ENCODE measurements at regions not wholly inside any gene's neighbourhood (a gene's known extent, or its start where the extent isn't known, plus 50 kb on each side); places are given as distances from the start of the nearest gene placed in this dataset.
A peak's percentile ranks its signal among the peaks of the same experiment; 100 is the strongest.

DNA sequence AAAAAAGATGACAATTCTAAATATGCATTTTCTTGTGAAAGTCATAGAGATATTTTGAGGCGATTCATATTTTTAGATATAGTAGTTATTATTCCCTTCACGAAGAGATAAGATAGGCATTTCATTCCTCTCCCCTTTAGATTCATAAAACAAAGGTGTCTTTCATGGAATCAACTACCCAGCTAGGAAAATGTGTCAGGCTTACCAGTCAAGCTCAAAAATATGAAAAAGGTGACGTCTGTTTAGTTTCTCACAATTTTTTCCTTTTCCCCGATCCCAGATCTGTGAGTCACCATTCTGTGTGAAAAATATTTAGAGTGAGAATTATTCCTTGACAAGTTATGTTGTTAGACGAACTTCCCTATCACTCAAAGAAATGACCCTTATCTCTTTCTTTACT is 95.4 kb upstream of the FN1 start:
- ChIA-PET CTCF (interaction anchor here (0.6 to 0.9 kb wide), 2 partner anchors 9 to 28 kb away, joined by 3 read pairs; no protein-coding TSS in a partner anchor), POLR2A (ENCODE audit: low non-redundant PET) (no interaction called here)
- no peak overlapping the region for H3K27ac ChIP-seq
- peak; percentile 20 for DNase-seq (ENCODE audit: low spot score)
- no peak for TF ChIP-seq CTCF (conservative IDR thresholded peaks at IDR 0.05; ENCODE audit: low read depth)

DNA sequence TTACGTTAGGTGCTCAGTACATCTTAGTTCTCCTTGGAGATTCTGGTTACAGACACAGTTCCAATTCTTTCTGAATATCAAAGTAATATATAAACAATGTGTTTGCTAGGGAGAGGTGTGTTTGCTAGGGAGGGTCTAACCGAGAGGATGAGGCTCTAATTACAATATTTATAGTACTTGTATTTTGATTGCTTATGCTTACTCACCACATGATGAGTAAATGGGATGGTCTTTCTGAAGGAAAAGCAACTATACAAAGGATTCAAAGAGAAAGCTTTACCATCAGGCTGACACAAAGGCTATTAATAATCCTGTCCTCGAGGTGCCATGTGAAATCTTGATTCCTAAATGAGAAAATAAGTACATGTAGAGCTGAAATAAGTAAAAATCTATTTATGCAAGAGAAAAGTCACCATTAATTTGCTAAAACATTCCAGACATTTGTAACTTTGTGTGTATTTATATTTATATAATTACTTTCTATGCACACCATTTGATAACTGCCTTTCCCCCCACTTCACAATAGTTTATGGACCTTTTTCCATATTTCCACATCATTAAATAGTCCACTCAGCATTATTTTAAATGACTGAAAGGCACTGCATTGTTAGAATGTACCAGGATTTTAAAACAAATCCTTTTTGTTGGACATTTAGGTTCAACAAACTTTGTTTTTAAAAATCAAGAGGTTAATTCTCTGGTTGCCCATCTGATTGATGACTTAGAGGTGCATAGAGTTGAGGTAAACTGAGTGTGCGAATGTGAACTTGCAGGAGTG is 94.5 kb upstream of the FN1 start:
- POLR2A ChIA-PET (ENCODE audit: low non-redundant PET): no interaction called here
- TF ChIP-seq CTCF (conservative IDR thresholded peaks at IDR 0.05; ENCODE audit: low read depth): no peak

GRCh38 chr2:215529271-215529670 is 93.4 kb upstream of the FN1 start:
- POLR2A ChIA-PET (ENCODE audit: low non-redundant PET): interaction anchor here (0.6 kb wide), 1 partner anchor 217 kb away, joined by 4 read pairs; the partner anchor contains the start of gene ATIC
- CTCF ChIA-PET: no interaction called here
- DNase-seq (ENCODE audit: low spot score): peak; percentile 50
- TF ChIP-seq CTCF (conservative IDR thresholded peaks at IDR 0.05; ENCODE audit: low read depth): no peak
- peak overlapping the region; percentile 62; the same call in 1 of the 2 replicates for H3K27ac ChIP-seq

More for the DNA sequence above, 94.5 kb upstream of the FN1 start:
- no peak overlapping the region for H3K27ac ChIP-seq
- peak; percentile 77 for DNase-seq (ENCODE audit: low spot score)
- CTCF ChIA-PET: interaction anchor here (0.6 kb wide), 1 partner anchor 10 kb away, joined by 3 read pairs; no protein-coding TSS in a partner anchor

DNA sequence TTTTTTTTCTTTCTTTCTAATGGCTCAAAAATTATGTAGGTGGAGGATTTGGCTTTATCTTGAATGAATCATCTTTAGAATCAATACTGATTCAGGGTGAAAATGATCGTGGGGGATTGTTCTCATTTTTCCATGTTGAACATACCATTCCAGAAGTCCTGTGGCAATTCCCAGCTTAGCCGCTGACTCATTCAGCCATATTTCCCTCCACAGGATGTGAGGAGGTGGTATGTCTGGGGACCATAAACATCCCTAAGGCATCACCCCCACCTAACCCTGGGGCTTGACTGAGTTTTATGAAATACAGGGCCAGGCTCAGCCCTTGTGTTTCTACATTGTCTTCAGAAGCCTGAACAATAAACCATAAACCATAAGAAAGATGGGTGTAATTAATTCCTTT is 92.7 kb upstream of the FN1 start:
- DNase-seq (ENCODE audit: low spot score): peak; percentile 81
- ChIA-PET CTCF (no interaction called here), POLR2A (ENCODE audit: low non-redundant PET) (no interaction called here)
- H3K27ac ChIP-seq: no peak overlapping the region; the same call in 1 of the 2 replicates
- no peak for TF ChIP-seq CTCF (conservative IDR thresholded peaks at IDR 0.05; ENCODE audit: low read depth)

DNA sequence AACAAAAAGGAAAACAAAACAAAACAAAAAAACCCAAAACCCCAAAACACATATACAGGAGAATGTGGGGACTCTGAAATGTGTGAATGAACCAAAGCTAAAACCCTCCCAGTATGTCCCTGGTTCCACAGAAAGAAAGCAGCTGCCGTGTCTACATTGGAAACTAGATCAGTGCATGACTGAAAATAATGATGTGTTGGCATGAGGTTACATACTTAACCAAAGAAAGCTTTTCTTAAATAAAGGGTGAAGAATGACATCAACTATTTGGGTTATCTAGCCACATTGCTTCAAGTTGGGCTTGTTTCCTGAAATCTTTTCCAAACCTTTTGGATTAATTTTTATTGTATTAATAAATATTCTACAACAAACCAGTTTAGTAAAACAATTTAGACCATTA is 91.9 kb upstream of the FN1 start:
- CTCF ChIA-PET: interaction anchor here (0.7 kb wide), 1 partner anchor 375 kb away, joined by 3 read pairs; no protein-coding TSS in a partner anchor
- TF ChIP-seq CTCF (conservative IDR thresholded peaks at IDR 0.05; ENCODE audit: low read depth): no peak
- DNase-seq (ENCODE audit: low spot score): no peak
- H3K27ac ChIP-seq: no peak overlapping the region
- POLR2A ChIA-PET (ENCODE audit: low non-redundant PET): no interaction called here

DNA sequence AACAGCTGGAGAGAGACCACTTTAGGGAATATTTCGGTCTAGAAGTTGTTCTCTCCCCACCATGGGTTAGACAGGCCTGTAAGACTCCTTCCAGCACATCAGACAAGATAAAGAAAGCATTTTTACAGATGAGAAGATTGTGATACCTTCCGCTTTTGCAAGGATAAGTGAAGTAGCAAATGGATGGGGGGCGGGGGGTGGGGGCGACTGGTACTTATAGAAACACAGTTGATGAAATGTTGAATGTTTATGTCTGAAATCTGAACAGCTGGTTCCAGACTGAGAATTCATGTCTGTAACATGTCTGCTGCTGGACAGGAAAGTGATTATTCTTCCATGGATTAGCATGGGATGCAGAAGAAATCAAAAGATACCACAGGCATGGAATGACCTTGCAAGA is 90.5 kb upstream of the FN1 start:
- CTCF ChIA-PET: interaction anchor here (0.6 kb wide), 2 partner anchors 122 to 433 kb away, joined by 3 to 4 read pairs; no protein-coding TSS in a partner anchor
- POLR2A ChIA-PET (ENCODE audit: low non-redundant PET): no interaction called here
- no peak for TF ChIP-seq CTCF (conservative IDR thresholded peaks at IDR 0.05; ENCODE audit: low read depth)
- no peak for DNase-seq (ENCODE audit: low spot score)
- no peak overlapping the region for H3K27ac ChIP-seq
